Astrocyte (in vitro differentiated cells and primary cell): ENCODE measurements at regions not wholly inside any gene's neighbourhood (a gene's known extent, or its start where the extent isn't known, plus 50 kb on each side); places are given as distances from the start of the nearest gene placed in this dataset.

Source experiments
- DNase-seq: peaks from one replicate; pipeline ENCODE4 v3.0.0-alpha.2; 2010; ENCODE audit warnings: low read depth
- FAIRE-seq: peaks from 2 replicates; lab custom pipeline; 2011; peaks lifted over from hg19 to GRCh38; lab: Jason Lieb, UNC
- H2AFZ ChIP-seq: 2 replicates; pipeline ENCODE4 v1.6.0; 2012; ENCODE audit warnings: low read depth, low read length, inconsistent platforms
- H3K27ac ChIP-seq: 2 replicates; pipeline ENCODE4 v1.5.1; 2011; ENCODE audit warnings: low read depth, low read length, inconsistent platforms
- H3K27me3 ChIP-seq: 2 replicates; pipeline ENCODE4 v1.6.0; 2011; ENCODE audit warnings: low read length, inconsistent platforms; ENCODE audit not compliant: insufficient read depth
- H3K36me3 ChIP-seq: 2 replicates; pipeline ENCODE4 v1.5.1; 2011; ENCODE audit warnings: low read length, inconsistent platforms; ENCODE audit not compliant: insufficient read depth
- H3K4me1 ChIP-seq: 2 replicates; pipeline ENCODE4 v1.5.1; 2011; ENCODE audit warnings: low read length, inconsistent platforms; ENCODE audit not compliant: insufficient read depth
- H3K4me2 ChIP-seq: 2 replicates; pipeline ENCODE4 v1.6.0; 2012; ENCODE audit warnings: low read length, inconsistent platforms
- H3K4me3 ChIP-seq: 2 replicates; pipeline ENCODE4 v1.5.1; 2011; ENCODE audit warnings: low read depth, mild to moderate bottlenecking, low read length, inconsistent platforms; ENCODE audit not compliant: insufficient read depth
- H3K79me2 ChIP-seq: 2 replicates; pipeline ENCODE4 v1.6.0; 2012; ENCODE audit warnings: mild to moderate bottlenecking, low read length, inconsistent platforms; ENCODE audit not compliant: insufficient read depth
- H3K9ac ChIP-seq: 2 replicates; pipeline ENCODE4 v1.6.0; 2012; ENCODE audit warnings: mild to moderate bottlenecking, low read length, inconsistent platforms
- H3K9me3 ChIP-seq: 2 replicates; pipeline ENCODE4 v1.5.1; 2012; ENCODE audit warnings: low read depth, mild to moderate bottlenecking, low read length, inconsistent platforms; ENCODE audit not compliant: insufficient read depth
- H4K20me1 ChIP-seq: 2 replicates; pipeline ENCODE4 v1.6.0; 2012; ENCODE audit warnings: low read length, inconsistent platforms; ENCODE audit not compliant: insufficient read depth
- H3K27ac Mint-ChIP-seq: one replicate; pipeline ENCODE4 v1.8.0; 2021; ENCODE audit warnings: mild to moderate bottlenecking, mixed read lengths; ENCODE audit not compliant: unreplicated experiment
- H3K27me3 Mint-ChIP-seq: one replicate; pipeline ENCODE4 v1.8.0; 2021; ENCODE audit warnings: low read depth, mixed read lengths; ENCODE audit not compliant: unreplicated experiment
- H3K36me3 Mint-ChIP-seq: one replicate; pipeline ENCODE4 v1.8.0; 2021; ENCODE audit warnings: low read depth, mixed read lengths; ENCODE audit not compliant: unreplicated experiment
- H3K4me1 Mint-ChIP-seq: one replicate; pipeline ENCODE4 v1.8.0; 2021; ENCODE audit warnings: low read depth, mixed read lengths; ENCODE audit not compliant: unreplicated experiment
- H3K4me3 Mint-ChIP-seq: one replicate; pipeline ENCODE4 v1.8.0; 2021; ENCODE audit warnings: mild to moderate bottlenecking, moderate library complexity, mixed read lengths; ENCODE audit not compliant: unreplicated experiment
- H3K9me3 Mint-ChIP-seq: one replicate; pipeline ENCODE4 v1.8.0; 2021; ENCODE audit warnings: mild to moderate bottlenecking, mixed read lengths; ENCODE audit not compliant: unreplicated experiment
- EZH2 ChIP-seq: IDR thresholded peaks from 2 replicates; pipeline ENCODE4 v1.6.1; 2012; ENCODE audit warnings: mild to moderate bottlenecking, low read length, inconsistent platforms; ENCODE audit not compliant: insufficient read depth
- TF ChIP-seq, protein P1 (sequence below): IDR thresholded peaks from 2 replicates; pipeline ENCODE4 v1.5.1; 2011; ENCODE audit warnings: low read depth, mild to moderate bottlenecking, inconsistent platforms, low read length, moderate library complexity; ENCODE audit not compliant: insufficient read depth

DNA sequence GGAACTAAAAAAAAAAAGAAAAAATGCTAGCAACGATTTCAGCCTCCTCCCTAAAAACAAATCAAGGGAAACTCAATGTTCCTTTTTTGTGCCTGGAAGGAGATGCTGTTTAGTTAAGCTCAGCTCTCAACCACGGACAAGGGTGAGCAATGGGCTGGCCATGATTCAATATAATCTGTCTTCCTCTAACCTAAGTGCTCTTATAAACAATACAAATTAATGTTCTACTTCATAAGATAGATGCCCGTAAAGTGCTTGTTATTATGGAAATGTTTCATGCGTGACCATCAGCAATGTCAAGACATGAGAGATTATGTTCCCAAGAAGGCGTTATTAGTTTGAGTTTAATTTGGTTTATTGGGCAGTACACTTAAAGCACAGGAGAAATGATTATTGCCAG, 320.3 kb downstream of the SFMBT2 start:
- peak; percentile 34 for DNase-seq
- Mint-ChIP-seq H3K27me3 (peaks cover 2% of the 10 kb centered on the region), H3K27ac (no peak overlapping the region), H3K9me3 (peaks cover 2% of the 10 kb centered on the region), H3K4me3 (no peak overlapping the region), H3K4me1 (peaks cover 5% of the 10 kb centered on the region), H3K36me3 (no peaks in the 10 kb centered on the region)
- Histone ChIP-seq H3K36me3 (no peaks in the 10 kb centered on the region), H2AFZ (no peak overlapping the region), H3K79me2 (no peaks in the 10 kb centered on the region), H3K4me2 (no peak overlapping the region), H3K9ac (no peak overlapping the region), H3K9me3 (no peaks in the 10 kb centered on the region), H3K27me3 (no peaks in the 10 kb centered on the region), H3K27ac (no peak overlapping the region), H3K4me1 (peaks cover 6% of the 10 kb centered on the region), H4K20me1 (no peaks in the 10 kb centered on the region), H3K4me3 (no peak overlapping the region)
- no peak for FAIRE-seq
- TF ChIP-seq, protein P1, sequence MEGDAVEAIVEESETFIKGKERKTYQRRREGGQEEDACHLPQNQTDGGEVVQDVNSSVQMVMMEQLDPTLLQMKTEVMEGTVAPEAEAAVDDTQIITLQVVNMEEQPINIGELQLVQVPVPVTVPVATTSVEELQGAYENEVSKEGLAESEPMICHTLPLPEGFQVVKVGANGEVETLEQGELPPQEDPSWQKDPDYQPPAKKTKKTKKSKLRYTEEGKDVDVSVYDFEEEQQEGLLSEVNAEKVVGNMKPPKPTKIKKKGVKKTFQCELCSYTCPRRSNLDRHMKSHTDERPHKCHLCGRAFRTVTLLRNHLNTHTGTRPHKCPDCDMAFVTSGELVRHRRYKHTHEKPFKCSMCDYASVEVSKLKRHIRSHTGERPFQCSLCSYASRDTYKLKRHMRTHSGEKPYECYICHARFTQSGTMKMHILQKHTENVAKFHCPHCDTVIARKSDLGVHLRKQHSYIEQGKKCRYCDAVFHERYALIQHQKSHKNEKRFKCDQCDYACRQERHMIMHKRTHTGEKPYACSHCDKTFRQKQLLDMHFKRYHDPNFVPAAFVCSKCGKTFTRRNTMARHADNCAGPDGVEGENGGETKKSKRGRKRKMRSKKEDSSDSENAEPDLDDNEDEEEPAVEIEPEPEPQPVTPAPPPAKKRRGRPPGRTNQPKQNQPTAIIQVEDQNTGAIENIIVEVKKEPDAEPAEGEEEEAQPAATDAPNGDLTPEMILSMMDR: no peak
- TF ChIP-seq EZH2: no peak

DNA sequence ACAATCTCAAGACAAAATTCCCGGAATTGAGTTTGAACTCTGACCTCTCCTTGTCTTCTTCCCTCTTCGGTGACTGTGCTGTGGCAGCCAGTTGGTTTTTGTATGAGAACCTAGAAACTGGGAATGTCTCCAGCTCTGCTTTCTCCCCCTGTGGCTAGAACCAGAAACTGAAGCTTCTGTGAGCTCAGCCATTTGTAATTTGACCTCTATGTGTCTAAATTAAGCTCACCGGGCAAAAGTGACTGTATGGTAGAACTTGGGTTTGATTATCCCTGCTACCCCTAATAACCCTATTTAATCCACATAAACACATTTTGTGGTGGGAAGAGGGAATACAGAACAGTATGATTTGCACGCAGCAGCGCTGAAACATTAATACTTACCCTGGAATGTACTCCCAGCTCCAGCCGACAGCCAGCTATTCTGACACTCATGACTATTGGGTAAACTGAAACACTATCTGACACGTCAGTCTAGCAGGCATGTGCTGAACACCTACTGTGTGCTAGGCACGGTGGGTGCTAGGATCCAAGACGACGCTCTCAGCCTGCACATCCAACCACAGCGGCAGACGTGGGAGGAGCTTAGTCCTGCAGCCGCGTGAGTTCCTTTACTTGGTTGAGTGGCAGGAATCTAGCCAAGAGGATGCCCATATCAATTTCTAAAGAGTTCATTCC, 324.8 kb downstream of the SFMBT2 start:
- H3K27ac Mint-ChIP-seq: peak overlapping the region; percentile 77
- no peak for TF ChIP-seq EZH2
- TF ChIP-seq, protein P1: peak; percentile 14
- H3K36me3 Mint-ChIP-seq: no peaks in the 10 kb centered on the region
- Histone ChIP-seq H3K27me3 (no peaks in the 10 kb centered on the region), H3K27ac (no peak overlapping the region), H3K36me3 (no peaks in the 10 kb centered on the region), H3K4me2 (peak overlapping the region; percentile 62), H3K4me3 (no peak overlapping the region), H3K4me1 (peaks cover 14% of the 10 kb centered on the region), H3K9me3 (no peaks in the 10 kb centered on the region), H3K9ac (no peak overlapping the region), H3K79me2 (no peaks in the 10 kb centered on the region), H2AFZ (peak overlapping the region; percentile 5), H4K20me1 (no peaks in the 10 kb centered on the region)
- FAIRE-seq (no peak), DNase-seq (peak; percentile 67)
- H3K9me3 Mint-ChIP-seq: peaks cover 2% of the 10 kb centered on the region
- peaks cover 31% of the 10 kb centered on the region for H3K4me1 Mint-ChIP-seq
- no peaks in the 10 kb centered on the region for H3K27me3 Mint-ChIP-seq
- peak overlapping the region; percentile 31 for H3K4me3 Mint-ChIP-seq
